HG02938 (cell line): ENCODE measurements at regions not wholly inside any gene's neighbourhood (a gene's known extent, or its start where the extent isn't known, plus 50 kb on each side); places are given as distances from the start of the nearest gene placed in this dataset.

ENCODE experiments used
- ATAC-seq: cut with Tn5 transposase; IDR thresholded peaks from one replicate; pipeline ENCODE4 v1.9.1; 2021; ENCODE audit warnings: mild to moderate bottlenecking, moderate library complexity; ENCODE audit not compliant: unreplicated experiment

DNA sequence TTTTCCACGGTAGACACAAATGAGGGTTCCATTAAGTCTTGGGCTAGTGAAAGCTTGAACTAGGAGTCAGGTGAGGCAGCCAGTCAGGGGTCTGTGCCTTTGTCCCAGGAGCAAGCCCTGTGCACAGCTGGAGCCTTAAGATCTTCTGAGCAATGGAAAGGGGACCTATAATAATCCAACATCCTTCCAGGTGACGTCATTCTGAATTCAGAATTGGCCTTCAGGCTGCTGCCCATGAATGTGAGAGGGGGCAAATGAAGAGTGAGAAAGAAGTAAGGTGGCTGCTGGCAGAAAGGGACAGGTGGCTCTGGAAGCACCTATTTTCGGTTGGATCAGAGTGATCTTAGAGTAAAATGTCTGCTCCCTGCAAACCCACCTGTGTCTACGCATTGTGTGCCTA, 488.1 kb upstream of the CDH5 start:
- ATAC-seq, result no peak

- ATAC-seq, result no peak
These were observed 489.9 kb upstream of the CDH5 start for GRCh38 chr16:65876624-65877023.

GRCh38 chr16:65876056-65876408, 490.5 kb upstream of the CDH5 start:
- ATAC-seq, result no peak

- ATAC-seq, result no peak
These were observed 491.0 kb upstream of the CDH5 start for GRCh38 chr16:65875381-65876055.

DNA sequence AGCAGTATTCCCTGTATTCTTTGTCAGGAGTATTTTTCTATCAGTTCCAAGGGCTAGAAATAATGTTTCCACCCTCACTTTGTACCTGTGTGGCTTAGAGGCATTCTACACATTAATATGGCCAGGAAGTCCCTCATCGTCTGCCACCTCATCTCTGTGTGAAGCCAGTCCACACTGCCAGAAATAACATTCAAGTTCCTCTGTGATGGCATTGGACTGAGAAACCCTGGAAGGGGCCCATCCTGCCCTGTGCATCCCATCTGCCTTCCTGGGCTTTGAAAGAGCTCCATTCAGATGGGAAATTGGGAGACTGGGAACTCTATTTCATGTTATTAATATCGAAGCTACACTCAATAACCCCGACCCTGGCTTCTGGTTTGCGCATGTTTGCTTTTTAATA, 497.2 kb upstream of the CDH5 start:
- no peak for ATAC-seq

GRCh38 chr16:65867276-65867960, 499.1 kb upstream of the CDH5 start:
- no peak for ATAC-seq

- no peak for ATAC-seq
These were observed 503.3 kb upstream of the CDH5 start for GRCh38 chr16:65863236-65863635.

- ATAC-seq, result no peak
These were observed 505.3 kb upstream of the CDH5 start for GRCh38 chr16:65861131-65861731.

DNA sequence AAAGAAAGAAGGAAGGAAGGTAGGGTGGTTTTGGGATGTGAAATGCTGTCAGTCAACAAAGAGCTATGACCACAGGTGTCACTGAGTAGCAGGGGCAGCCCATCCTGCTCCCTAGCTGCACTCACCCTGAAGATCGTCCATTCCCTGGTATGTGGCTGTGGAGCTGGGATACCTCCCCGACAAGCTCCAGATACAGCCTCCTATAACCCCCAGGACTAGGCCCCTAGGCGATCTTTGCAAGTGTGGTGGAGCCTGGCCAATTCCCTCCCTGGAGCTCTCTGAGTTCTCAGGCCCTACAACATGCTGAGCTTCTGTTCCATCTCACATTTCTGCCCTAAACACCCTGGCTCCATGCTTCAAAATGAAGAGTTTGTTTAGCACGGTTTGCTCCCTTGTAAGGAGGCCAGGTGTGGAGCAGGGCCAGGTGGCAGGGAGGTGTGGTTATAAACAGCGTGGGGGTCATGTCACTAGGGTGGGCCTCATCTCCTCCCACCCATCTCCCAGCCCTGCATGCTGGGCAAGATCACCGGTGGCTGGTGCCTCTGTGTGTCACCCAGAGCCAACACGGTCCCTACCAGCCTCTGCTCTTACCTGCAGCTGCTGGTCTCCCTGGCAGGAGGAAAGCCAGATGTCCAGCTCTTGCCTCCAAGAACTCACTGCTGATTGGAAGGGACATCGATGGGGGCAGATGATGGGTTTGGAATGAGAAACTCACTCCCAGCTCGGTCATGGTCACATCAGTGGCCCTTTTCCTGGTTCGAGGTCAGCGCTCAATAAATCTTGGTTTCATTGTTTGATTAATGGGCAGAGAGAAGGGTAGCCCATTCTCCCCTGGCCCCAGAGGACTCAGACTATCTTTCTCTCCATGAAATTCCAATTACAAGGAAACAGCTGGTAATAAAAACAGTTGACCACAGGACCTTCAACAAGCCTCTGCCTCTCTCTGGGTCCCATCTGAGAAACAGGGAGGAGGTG, 511.0 kb upstream of the CDH5 start:
- no peak for ATAC-seq

GRCh38 chr16:65846210-65846602, 520.3 kb upstream of the CDH5 start:
- no peak for ATAC-seq

GRCh38 chr16:65845466-65846209, 520.9 kb upstream of the CDH5 start:
- ATAC-seq, result no peak

DNA sequence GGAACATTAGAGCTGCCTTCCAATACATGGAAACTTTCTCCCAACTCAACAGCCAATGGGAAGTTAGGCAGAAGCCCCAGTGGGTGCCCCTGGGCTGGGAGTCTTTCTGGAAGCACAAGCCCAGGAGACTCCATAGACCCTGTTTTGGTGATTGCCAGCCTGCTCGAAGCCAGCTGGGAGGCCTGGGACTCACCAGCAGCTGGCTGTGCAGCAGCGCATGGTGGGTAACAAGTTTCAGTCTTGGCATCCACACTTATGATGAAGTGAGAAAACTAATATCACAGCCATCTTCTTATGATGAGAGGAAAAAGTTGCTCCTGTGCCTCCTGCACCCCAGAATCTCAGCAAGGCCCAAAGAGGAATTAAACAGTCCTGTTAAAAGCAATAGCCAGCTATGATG, 522.5 kb upstream of the CDH5 start:
- no peak for ATAC-seq

DNA sequence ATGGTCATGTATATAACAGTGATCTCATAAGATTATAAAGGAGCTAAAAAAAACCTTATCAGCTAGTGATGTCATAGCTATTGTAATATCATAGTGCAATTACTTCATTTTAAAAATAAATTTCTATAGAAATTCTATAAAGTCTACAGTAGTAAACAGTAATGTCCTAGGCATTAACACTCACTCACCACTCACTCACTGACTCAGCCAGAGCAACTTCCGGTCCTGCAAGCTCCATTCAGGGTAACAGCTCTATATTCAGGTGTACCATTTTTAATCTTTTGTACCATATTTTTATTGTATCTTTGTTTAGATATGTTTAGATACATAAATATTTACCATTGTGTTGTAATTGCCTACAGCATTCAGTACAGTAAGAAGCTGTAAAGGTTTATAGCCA, 524.4 kb upstream of the CDH5 start:
- no peak for ATAC-seq

GRCh38 chr16:65838001-65838400, 528.5 kb upstream of the CDH5 start:
- no peak for ATAC-seq

- ATAC-seq, result no peak
These were observed 529.0 kb upstream of the CDH5 start for GRCh38 chr16:65837464-65837863.

DNA sequence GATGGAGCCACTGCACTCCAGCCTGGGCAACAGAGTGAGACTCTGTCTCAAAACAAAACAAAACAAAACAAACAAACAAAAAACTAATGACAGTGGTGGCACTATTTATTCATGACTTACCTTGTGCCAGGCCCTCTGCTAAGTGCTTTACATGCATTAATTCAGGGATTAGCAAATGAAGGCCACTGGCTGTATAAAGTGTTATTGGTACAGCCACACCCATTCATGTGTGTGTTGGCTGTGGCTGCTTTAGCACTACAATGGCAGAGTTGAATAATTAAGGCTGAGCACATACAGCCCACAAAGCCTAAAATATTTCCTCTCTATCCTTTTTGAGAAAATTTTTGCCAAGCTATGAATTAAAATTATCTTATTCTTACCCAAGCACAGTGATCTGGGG, 531.8 kb upstream of the CDH5 start:
- ATAC-seq, result no peak

DNA sequence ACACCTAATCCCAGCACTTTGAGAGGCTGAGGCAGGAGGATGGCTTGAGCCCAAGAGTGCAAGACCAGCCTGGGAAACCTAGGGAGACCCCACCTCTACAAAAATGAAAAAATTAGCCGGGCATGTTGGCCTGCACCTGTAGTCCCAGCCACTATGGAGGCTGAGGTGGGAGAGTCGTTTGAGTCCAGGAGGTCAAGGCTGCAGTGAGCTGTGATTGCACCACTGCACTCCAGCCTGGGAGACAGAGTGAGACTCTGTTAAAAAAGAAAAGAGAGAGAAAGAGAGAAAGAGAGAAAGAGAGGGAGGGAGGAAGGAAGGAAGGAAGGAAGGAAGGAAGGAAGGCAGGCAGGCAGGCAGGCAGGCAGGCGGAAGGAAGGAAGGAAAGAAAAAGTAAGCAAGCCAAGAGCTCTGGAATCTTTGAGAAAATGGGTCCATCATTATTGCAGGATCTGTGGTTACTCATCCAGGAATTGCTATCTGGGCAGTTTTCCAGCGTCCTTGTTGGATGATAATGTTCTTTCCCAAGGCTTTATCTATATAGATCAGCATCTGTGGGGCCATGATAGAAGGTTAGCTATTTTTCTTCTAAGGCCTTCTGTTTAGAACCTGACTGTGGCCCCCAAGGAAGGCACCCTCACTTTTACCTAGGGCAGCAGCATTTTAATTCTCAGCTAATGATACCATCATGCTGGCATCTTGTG, 533.2 kb upstream of the CDH5 start:
- ATAC-seq, result no peak

- no peak for ATAC-seq
These were observed 533.8 kb upstream of the CDH5 start for GRCh38 chr16:65832679-65833078.

- ATAC-seq, result no peak
These were observed 534.4 kb upstream of the CDH5 start for GRCh38 chr16:65831903-65832666.
